A549 (cell line): ENCODE measurements at regions not wholly inside any gene's neighbourhood (a gene's known extent, or its start where the extent isn't known, plus 50 kb on each side); places are given as distances from the start of the nearest gene placed in this dataset.

Experiments
- BHLHE40 ChIP-seq: IDR thresholded peaks from 2 replicates; pipeline ENCODE4 v1.6.1; 2012; ENCODE audit warnings: low read depth, low read length, inconsistent platforms
- CTCF ChIP-seq: fragments of >200 bp; sonication (Bioruptor Twin); formaldehyde crosslinking; IDR thresholded peaks from 3 replicates; pipeline ENCODE4 v1.5.1; 2016
- JUNB ChIP-seq: fragments of >200 bp; sonication (Bioruptor Twin); formaldehyde crosslinking; IDR thresholded peaks from 2 replicates; pipeline ENCODE4 v1.6.1; 2016
- KDM5A ChIP-seq: fragments of 200-600 bp; sonication (generic); IDR thresholded peaks from 2 replicates; pipeline ENCODE4 v1.6.1; 2016; ENCODE audit warnings: antibody characterized with exemption, mild to moderate bottlenecking
- MYC ChIP-seq: IDR thresholded peaks from 2 replicates; pipeline ENCODE4 v1.6.1; 2012; ENCODE audit warnings: mild to moderate bottlenecking, inconsistent platforms, low read length, improper control_type of control experiment, borderline replicate concordance
- POLR2A ChIP-seq: IDR thresholded peaks from 2 replicates; pipeline ENCODE4 v1.6.1; 2012; ENCODE audit warnings: mild to moderate bottlenecking, low read length
- RAD21 ChIP-seq, 2 experiments: fragments of >200 bp in 1 of 2; sonication (Bioruptor Twin) in 1 of 2; formaldehyde crosslinking in 1 of 2; IDR thresholded peaks in 1 of 2; conservative IDR thresholded peaks in 1 of 2; 2 replicates in 1 of 2; 3 replicates in 1 of 2; pipeline ENCODE4 v1.6.1; 2012 to 2018; ENCODE audit warnings: inconsistent platforms in 1 of 2
- RCOR1 ChIP-seq: fragments of 150-350 bp; IDR thresholded peaks from 2 replicates; pipeline ENCODE4 v1.6.1; 2014; ENCODE audit warnings: antibody characterized with exemption, low read length, low read depth
- RNF2 ChIP-seq: fragments of 200-600 bp; sonication (generic); IDR thresholded peaks from 2 replicates; pipeline ENCODE4 v1.6.1; 2016; ENCODE audit warnings: low read depth, mild to moderate bottlenecking, antibody characterized with exemption, moderate library complexity, borderline replicate concordance
- SMC3 ChIP-seq: fragments of >200 bp; sonication (Bioruptor Twin); formaldehyde crosslinking; IDR thresholded peaks from 3 replicates; pipeline ENCODE4 v1.6.1; 2018; ENCODE audit warnings: inconsistent platforms

DNA sequence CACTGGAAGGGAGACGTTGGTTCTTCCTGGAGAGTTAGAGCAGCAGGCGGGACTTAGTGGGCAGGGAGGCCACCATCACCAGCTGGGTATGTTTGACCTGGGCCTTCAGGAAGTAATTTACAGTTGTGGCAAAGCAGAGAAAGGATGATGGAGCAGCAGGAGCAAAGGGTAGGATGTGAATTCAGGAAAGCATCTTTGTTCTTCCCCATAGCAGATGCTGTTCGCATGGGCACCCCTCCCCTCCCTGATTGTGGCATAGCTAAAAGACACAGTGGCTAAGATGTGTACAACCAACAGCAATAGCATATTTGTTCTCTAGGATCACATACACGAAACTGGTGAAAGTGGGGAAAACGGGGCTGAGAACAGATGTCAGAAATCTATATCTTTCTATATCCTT is 56.3 kb upstream of the ITPRID1 start:
- TF ChIP-seq KDM5A: no peak
- TF ChIP-seq MYC: no peak
- TF ChIP-seq SMC3: no peak
- TF ChIP-seq CTCF: no peak
- TF ChIP-seq RNF2: no peak
- TF ChIP-seq POLR2A: no peak
- TF ChIP-seq RCOR1: no peak
- TF ChIP-seq RAD21 (conservative IDR thresholded peaks at IDR 0.05 in 1 of 2, IDR thresholded peaks at IDR 0.05 in 1 of 2): no peak
- TF ChIP-seq BHLHE40: no peak
- no peak for TF ChIP-seq JUNB
